Vagina (tissue), 2 donors: ENCODE measurements at regions not wholly inside any gene's neighbourhood (a gene's known extent, or its start where the extent isn't known, plus 50 kb on each side); places are given as distances from the start of the nearest gene placed in this dataset.

Source experiments
- DNase-seq, 2 donors: peaks; one replicate each; pipeline ENCODE4 v3.0.0-alpha.2; 2017; ENCODE audit errors: extremely low spot score in 2 of 2
- H3K27ac ChIP-seq: fragments of 200-600 bp; sonication (generic); one replicate; pipeline ENCODE4 v1.5.1; 2019
- H3K27me3 ChIP-seq: fragments of 200-600 bp; sonication (generic); one replicate; pipeline ENCODE4 v1.5.1; 2019
- H3K36me3 ChIP-seq, 2 donors: fragments of 200-600 bp; sonication (generic); one replicate each; pipeline ENCODE4 v1.5.1; 2017 to 2019
- H3K4me1 ChIP-seq: fragments of 200-600 bp; sonication (generic); one replicate; pipeline ENCODE4 v1.5.1; 2019
- H3K4me3 ChIP-seq, 2 donors: fragments of 200-600 bp; sonication (generic); 1 replicate in 1 of 2; 2 replicates in 1 of 2; pipeline ENCODE4 v1.5.1; 2016 to 2019
- H3K9me3 ChIP-seq: fragments of 200-600 bp; sonication (generic); one replicate; pipeline ENCODE4 v1.5.1; 2019
- POLR2A ChIP-seq, 2 donors: fragments of 450-650 bp; IDR thresholded peaks; one replicate each; pipeline ENCODE4 v1.6.1; 2017; ENCODE audit warnings: antibody characterized with exemption in 2 of 2, mild to moderate bottlenecking in 2 of 2, moderate library complexity in 2 of 2
- POLR2AphosphoS5 ChIP-seq, 2 donors: sonication (generic); formaldehyde crosslinking; IDR thresholded peaks; one replicate each; pipeline ENCODE4 v1.9.0; 2017; ENCODE audit warnings: antibody characterized with exemption in 2 of 2, mild to moderate bottlenecking in 2 of 2, low read depth in 1 of 2; ENCODE audit not compliant: insufficient read depth in 1 of 2
- intact Hi-C: fragments of 100-400 bp; cut with DNase I; formaldehyde crosslinking; loops from one replicate; pipeline ENCODE4 v1.15.1; 2023
- TF ChIP-seq, protein P1 (sequence below), 3 experiments: fragments of 450-650 bp in 2 of 3; fragments of 200-600 bp in 1 of 3; sonication (generic) in 1 of 3; IDR thresholded peaks; one replicate each; pipeline ENCODE4 v1.5.1; 2017 to 2019; ENCODE audit warnings: antibody characterized with exemption in 3 of 3, mild to moderate bottlenecking in 2 of 3, moderate library complexity in 2 of 3

DNA sequence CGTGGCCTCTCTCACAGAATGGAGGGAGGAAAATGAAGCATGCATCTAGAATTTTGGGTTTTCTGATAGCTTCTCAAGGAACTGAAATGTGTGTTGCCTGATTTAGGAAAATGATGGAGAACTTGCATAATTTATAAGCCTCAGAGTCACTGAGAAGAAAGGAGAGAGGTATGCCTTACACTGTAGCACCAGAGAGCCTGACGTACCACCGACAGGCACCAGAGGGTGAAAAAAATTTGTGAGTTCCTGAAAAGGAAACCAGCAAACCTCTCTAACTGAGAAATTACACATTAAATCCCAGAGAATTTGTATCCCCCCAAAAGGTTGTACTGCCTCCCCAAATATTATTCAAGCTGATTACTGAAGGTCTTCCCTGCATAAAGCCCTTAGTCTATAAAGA, 915.3 kb upstream of the SLITRK6 start:
- Histone ChIP-seq H3K36me3 (no peaks in the 10 kb centered on the region), H3K4me1 (no peaks in the 10 kb centered on the region), H3K27me3 (no peaks in the 10 kb centered on the region), H3K4me3 (no peak overlapping the region), H3K27ac (no peak overlapping the region), H3K9me3 (no peaks in the 10 kb centered on the region)
- intact Hi-C loops, result no loop called here
- no peak for DNase-seq
- TF ChIP-seq, protein P1, sequence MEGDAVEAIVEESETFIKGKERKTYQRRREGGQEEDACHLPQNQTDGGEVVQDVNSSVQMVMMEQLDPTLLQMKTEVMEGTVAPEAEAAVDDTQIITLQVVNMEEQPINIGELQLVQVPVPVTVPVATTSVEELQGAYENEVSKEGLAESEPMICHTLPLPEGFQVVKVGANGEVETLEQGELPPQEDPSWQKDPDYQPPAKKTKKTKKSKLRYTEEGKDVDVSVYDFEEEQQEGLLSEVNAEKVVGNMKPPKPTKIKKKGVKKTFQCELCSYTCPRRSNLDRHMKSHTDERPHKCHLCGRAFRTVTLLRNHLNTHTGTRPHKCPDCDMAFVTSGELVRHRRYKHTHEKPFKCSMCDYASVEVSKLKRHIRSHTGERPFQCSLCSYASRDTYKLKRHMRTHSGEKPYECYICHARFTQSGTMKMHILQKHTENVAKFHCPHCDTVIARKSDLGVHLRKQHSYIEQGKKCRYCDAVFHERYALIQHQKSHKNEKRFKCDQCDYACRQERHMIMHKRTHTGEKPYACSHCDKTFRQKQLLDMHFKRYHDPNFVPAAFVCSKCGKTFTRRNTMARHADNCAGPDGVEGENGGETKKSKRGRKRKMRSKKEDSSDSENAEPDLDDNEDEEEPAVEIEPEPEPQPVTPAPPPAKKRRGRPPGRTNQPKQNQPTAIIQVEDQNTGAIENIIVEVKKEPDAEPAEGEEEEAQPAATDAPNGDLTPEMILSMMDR (IDR thresholded peaks at IDR 0.05), result no peak
- TF ChIP-seq POLR2AphosphoS5 (IDR thresholded peaks at IDR 0.05; ENCODE audit: insufficient read depth in 1 of 2, low read depth in 1 of 2) (no peak), POLR2A (IDR thresholded peaks at IDR 0.05) (no peak)

GRCh38 chr13:86725105-86725504, 925.9 kb upstream of the SLITRK6 start:
- Histone ChIP-seq H3K36me3 (no peaks in the 10 kb centered on the region), H3K27me3 (no peaks in the 10 kb centered on the region), H3K27ac (no peak overlapping the region), H3K4me3 (no peak overlapping the region), H3K4me1 (no peaks in the 10 kb centered on the region), H3K9me3 (no peaks in the 10 kb centered on the region)
- intact Hi-C loops, result no loop called here
- TF ChIP-seq POLR2AphosphoS5 (IDR thresholded peaks at IDR 0.05; ENCODE audit: insufficient read depth in 1 of 2, low read depth in 1 of 2), result no peak
- TF ChIP-seq POLR2A (IDR thresholded peaks at IDR 0.05), result no peak
- TF ChIP-seq, protein P1 (IDR thresholded peaks at IDR 0.05), result no peak
- DNase-seq, result no peak

DNA sequence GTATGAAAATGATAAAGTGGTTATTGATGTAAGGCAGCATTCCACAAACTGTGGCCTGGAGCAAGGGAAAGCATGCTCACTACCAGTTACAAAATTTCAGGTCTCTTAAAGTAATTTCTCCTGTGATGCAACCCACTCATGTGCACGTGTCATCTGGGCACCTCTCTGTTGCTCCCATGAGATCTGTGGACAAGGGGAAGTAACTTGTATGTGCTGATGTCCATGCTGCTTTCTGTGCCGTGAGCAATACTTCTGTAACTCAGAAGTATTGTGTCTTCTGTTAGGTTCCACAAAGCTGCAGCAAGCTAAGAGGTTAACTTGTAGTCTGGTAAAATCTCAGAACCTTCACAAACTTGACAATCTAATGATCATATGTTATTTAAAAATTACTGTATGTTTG, 930.0 kb upstream of the SLITRK6 start:
- no peak overlapping the region for H3K27ac ChIP-seq
- no peak for DNase-seq
- no peaks in the 10 kb centered on the region for H3K4me1 ChIP-seq
- intact Hi-C loops, result no loop called here
- no peaks in the 10 kb centered on the region for H3K9me3 ChIP-seq
- H3K27me3 ChIP-seq, result no peaks in the 10 kb centered on the region
- no peak overlapping the region for H3K4me3 ChIP-seq
- TF ChIP-seq, protein P1 (IDR thresholded peaks at IDR 0.05), result no peak
- TF ChIP-seq POLR2AphosphoS5 (IDR thresholded peaks at IDR 0.05; ENCODE audit: insufficient read depth in 1 of 2, low read depth in 1 of 2) (no peak), POLR2A (IDR thresholded peaks at IDR 0.05) (no peak)
- no peaks in the 10 kb centered on the region for H3K36me3 ChIP-seq

DNA sequence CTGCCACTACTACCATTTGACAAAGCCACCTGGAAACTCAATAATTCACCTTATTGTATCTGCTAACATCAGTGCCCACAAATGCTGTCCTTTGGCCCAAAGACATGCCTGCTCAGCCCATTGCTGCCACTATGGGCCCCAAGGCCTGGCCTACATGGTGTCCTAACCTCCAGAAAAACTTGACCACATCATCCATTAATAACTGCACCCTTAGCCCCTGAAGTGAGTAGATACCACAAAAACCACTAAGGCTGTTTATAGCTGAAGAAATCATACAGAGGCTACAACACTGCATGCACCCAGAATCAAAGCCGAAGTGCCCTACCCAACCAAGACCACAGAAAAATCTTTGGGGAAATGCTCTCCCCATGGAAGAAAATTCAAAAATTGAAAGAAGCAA, 932.8 kb upstream of the SLITRK6 start:
- Histone ChIP-seq H3K36me3 (no peaks in the 10 kb centered on the region), H3K27me3 (no peaks in the 10 kb centered on the region), H3K9me3 (no peaks in the 10 kb centered on the region), H3K4me3 (no peak overlapping the region), H3K4me1 (no peaks in the 10 kb centered on the region), H3K27ac (no peak overlapping the region)
- DNase-seq, result no peak
- intact Hi-C loops, result no loop called here
- TF ChIP-seq, protein P1 (IDR thresholded peaks at IDR 0.05), result no peak
- TF ChIP-seq POLR2A (IDR thresholded peaks at IDR 0.05) (no peak), POLR2AphosphoS5 (IDR thresholded peaks at IDR 0.05; ENCODE audit: insufficient read depth in 1 of 2, low read depth in 1 of 2) (no peak)

- H3K27me3 ChIP-seq, result no peaks in the 10 kb centered on the region
- intact Hi-C loops, result no loop called here
- no peaks in the 10 kb centered on the region for H3K9me3 ChIP-seq
- no peak overlapping the region for H3K4me3 ChIP-seq
- no peaks in the 10 kb centered on the region for H3K36me3 ChIP-seq
- no peaks in the 10 kb centered on the region for H3K4me1 ChIP-seq
- TF ChIP-seq POLR2AphosphoS5 (IDR thresholded peaks at IDR 0.05; ENCODE audit: insufficient read depth in 1 of 2, low read depth in 1 of 2) (no peak), POLR2A (IDR thresholded peaks at IDR 0.05) (no peak)
- TF ChIP-seq, protein P1 (IDR thresholded peaks at IDR 0.05), result no peak
- no peak overlapping the region for H3K27ac ChIP-seq
- no peak for DNase-seq
Observed at GRCh38 chr13:86737334-86737932, 933.7 kb upstream of the SLITRK5 start.
